ENCODE measurements at regions not wholly inside any gene's neighbourhood (a gene's known extent, or its start where the extent isn't known, plus 50 kb on each side); places are given as distances from the start of the nearest gene placed in this dataset.

GRCh38 chr5:56739990-56740389 lies 75.4 kb upstream of the MAP3K1 start:
- no peak for DNase-seq (ENCODE audit: low read depth)
- TF ChIP-seq, protein P1, sequence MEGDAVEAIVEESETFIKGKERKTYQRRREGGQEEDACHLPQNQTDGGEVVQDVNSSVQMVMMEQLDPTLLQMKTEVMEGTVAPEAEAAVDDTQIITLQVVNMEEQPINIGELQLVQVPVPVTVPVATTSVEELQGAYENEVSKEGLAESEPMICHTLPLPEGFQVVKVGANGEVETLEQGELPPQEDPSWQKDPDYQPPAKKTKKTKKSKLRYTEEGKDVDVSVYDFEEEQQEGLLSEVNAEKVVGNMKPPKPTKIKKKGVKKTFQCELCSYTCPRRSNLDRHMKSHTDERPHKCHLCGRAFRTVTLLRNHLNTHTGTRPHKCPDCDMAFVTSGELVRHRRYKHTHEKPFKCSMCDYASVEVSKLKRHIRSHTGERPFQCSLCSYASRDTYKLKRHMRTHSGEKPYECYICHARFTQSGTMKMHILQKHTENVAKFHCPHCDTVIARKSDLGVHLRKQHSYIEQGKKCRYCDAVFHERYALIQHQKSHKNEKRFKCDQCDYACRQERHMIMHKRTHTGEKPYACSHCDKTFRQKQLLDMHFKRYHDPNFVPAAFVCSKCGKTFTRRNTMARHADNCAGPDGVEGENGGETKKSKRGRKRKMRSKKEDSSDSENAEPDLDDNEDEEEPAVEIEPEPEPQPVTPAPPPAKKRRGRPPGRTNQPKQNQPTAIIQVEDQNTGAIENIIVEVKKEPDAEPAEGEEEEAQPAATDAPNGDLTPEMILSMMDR (conservative IDR thresholded peaks at IDR 0.05; ENCODE audit: low read length), result no peak
- no peak overlapping the region for H3K4me3 ChIP-seq (ENCODE audit: low read length)

- TF ChIP-seq, protein P1 (conservative IDR thresholded peaks at IDR 0.05; ENCODE audit: low read length), result no peak
- DNase-seq (ENCODE audit: low read depth), result no peak
- H3K4me3 ChIP-seq (ENCODE audit: low read length), result no peak overlapping the region
Measured at GRCh38 chr5:56737951-56738606, 77.3 kb upstream of the MAP3K1 start.

- peak; percentile 33 for DNase-seq (ENCODE audit: low read depth)
- H3K4me3 ChIP-seq (ENCODE audit: low read length), result no peak overlapping the region
- TF ChIP-seq, protein P1 (conservative IDR thresholded peaks at IDR 0.05; ENCODE audit: low read length), result no peak
Measured at GRCh38 chr5:56737002-56737621, 78.2 kb upstream of the MAP3K1 start.

DNA sequence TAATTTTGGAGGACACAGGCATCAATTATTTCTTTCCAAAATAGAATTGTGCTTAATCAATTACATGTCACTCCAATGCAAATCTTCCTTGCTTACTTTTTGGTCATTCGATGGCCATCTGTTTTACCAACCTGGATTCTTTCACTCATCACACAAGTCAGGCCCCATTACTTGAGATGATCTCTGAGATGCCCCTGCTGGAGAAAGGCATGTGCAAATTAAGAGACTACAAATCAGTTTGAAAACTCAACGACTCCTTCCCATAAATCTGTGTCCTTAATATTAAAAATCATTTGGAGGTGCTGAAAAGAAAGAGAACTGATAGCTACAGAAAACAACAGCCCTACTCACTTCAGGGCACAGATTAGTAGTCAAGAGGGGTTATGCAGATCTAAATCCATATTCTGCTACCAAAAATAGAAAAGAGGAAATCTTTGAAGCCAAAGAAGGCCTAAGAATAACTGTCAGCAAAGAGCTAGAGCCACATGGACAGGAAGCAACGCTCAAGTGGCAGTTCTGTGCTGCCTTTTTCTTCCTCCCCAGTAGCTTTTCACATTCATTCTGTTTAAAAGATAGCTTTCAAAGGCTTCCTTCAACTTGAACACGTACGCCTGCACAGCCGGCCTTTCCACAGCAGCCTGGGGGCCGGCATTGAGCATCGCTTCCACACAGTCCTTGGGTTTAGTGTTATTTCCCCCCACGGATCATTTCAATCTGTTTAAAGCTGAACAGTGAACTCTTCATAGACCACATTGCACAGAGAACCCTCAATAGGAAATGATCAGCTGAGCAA lies 79.3 kb upstream of the MAP3K1 start:
- TF ChIP-seq, protein P1 (conservative IDR thresholded peaks at IDR 0.05; ENCODE audit: low read length), result no peak
- DNase-seq (ENCODE audit: low read depth), result no peak
- no peak overlapping the region for H3K4me3 ChIP-seq (ENCODE audit: low read length)

DNA sequence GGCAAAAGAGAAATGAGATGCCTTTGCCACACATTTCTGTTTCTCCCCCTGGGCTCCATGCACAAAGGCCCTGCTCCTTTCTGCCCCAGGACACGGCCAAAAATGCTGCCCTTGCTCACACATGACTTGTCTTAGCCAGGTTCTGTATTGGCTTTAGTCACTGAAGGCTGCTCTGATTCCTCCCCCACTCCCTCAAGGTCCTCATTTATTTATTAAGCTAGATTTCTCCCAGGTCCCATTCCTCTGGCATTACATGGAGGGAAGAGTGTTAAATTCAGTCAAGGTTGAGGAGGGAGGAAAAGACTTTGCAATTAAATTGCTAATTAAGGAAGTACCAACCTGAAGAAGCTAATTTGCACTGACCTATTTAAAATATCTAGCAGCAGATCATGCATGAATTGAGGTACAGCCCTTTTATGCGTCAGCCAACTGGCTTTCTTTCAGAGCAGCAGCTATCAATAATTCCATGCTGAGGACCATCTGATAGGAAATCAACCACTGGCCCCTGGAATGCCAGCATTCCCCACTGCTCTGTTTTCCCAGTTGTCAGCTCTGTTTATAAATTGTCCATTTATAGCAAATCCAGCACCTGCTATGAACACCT lies 81.2 kb upstream of the MAP3K1 start:
- no peak for DNase-seq (ENCODE audit: low read depth)
- no peak overlapping the region for H3K4me3 ChIP-seq (ENCODE audit: low read length)
- TF ChIP-seq, protein P1 (conservative IDR thresholded peaks at IDR 0.05; ENCODE audit: low read length), result no peak

DNA sequence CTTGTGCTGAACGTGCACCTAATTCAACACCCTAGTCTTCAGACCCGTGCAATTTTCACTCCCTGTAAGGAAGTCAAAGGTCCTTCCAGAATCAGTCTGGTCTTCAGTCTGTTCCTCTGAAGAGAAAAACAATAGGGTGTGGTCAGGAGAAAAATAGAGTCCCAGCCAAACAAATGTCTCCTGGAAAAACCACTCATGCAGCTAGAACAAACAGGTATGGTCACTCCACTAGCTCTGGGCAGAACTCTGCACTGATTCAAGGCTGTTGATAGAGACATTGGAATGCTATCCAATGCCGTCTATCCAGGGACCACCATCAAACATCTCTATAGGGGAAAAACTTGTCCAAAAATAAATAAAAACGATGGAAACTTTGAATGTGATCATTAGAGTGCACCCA lies 81.8 kb upstream of the MAP3K1 start:
- no peak for DNase-seq (ENCODE audit: low read depth)
- TF ChIP-seq, protein P1 (conservative IDR thresholded peaks at IDR 0.05; ENCODE audit: low read length), result no peak
- H3K4me3 ChIP-seq (ENCODE audit: low read length), result no peak overlapping the region
